Astrocyte of the cerebellum (primary cell): ENCODE measurements at regions not wholly inside any gene's neighbourhood (a gene's known extent, or its start where the extent isn't known, plus 50 kb on each side); places are given as distances from the start of the nearest gene placed in this dataset.

Experiments used
- DNase-seq: peaks from one replicate; pipeline ENCODE4 v3.0.0-alpha.2; 2011; ENCODE audit warnings: low read depth
- H3K4me3 ChIP-seq: 2 replicates; pipeline ENCODE4 v1.5.1; 2011; ENCODE audit warnings: mild to moderate bottlenecking, low read depth, low read length, moderate library complexity
- CTCF ChIP-seq: IDR thresholded peaks from 2 replicates; pipeline ENCODE4 v1.5.1; 2012; ENCODE audit warnings: low read length, low read depth, moderate library complexity, mild to moderate bottlenecking; ENCODE audit errors: missing control alignments
- in situ Hi-C: cut with HindIII; loops from 2 replicates; pipeline ENCODE4 v1.10.0; 2017; ENCODE audit warnings: low sequenced_read_pairs

- no peak overlapping the region for H3K4me3 ChIP-seq
- TF ChIP-seq CTCF: no peak
- in situ Hi-C loops: no loop called here
- no peak for DNase-seq
These were observed 52.6 kb upstream of the ACMSD start for GRCh38 chr2:134785659-134786430.

- no peak overlapping the region for H3K4me3 ChIP-seq
- no peak for DNase-seq
- in situ Hi-C loops: no loop called here
- no peak for TF ChIP-seq CTCF
These were observed 50.0 kb upstream of the ACMSD start for GRCh38 chr2:134788417-134788816.
